ENCODE measurements at regions not wholly inside any gene's neighbourhood (a gene's known extent, or its start where the extent isn't known, plus 50 kb on each side); places are given as distances from the start of the nearest gene placed in this dataset.

- H3K36me3 Mint-ChIP-seq (ENCODE audit: insufficient read depth) = no peaks in the 10 kb centered on the region
- peak overlapping the region in 1 of 2 donors; percentile 60 for H3K4me3 Mint-ChIP-seq
Measured at GRCh38 chr3:72176537-72177041, 391.6 kb upstream of the PROK2 start.

GRCh38 chr3:72175296-72175858 is 390.4 kb upstream of the PROK2 start:
- DNase-seq (no peak), ATAC-seq (replicated peaks) (no peak)
- Mint-ChIP-seq H3K4me3 (no peak overlapping the region), H3K4me1 (ENCODE audit: low read depth in 2 of 2) (peaks cover 0 to 3% of the 10 kb centered on the region in 2 donors), H3K9me3 (no peaks in the 10 kb centered on the region), H3K36me3 (ENCODE audit: insufficient read depth) (no peaks in the 10 kb centered on the region), H3K27me3 (peaks cover 21 to 85% of the 10 kb centered on the region in 2 donors), H3K27ac (no peak overlapping the region)

More at GRCh38 chr3:72176537-72177041, 391.6 kb upstream of the PROK2 start:
- peaks cover 0 to 3% of the 10 kb centered on the region in 2 donors for H3K4me1 Mint-ChIP-seq (ENCODE audit: low read depth in 2 of 2)
- ATAC-seq (replicated peaks) = peak; percentile 52
- H3K9me3 Mint-ChIP-seq = no peaks in the 10 kb centered on the region
- no peak overlapping the region for H3K27ac Mint-ChIP-seq
- DNase-seq = no peak
- H3K27me3 Mint-ChIP-seq = peaks cover 29 to 82% of the 10 kb centered on the region in 2 donors

GRCh38 chr3:72174890-72175289 is 389.9 kb upstream of the PROK2 start:
- peaks cover 0 to 3% of the 10 kb centered on the region in 2 donors for H3K4me1 Mint-ChIP-seq (ENCODE audit: low read depth in 2 of 2)
- H3K4me3 Mint-ChIP-seq = no peak overlapping the region
- H3K9me3 Mint-ChIP-seq = no peaks in the 10 kb centered on the region
- no peaks in the 10 kb centered on the region for H3K36me3 Mint-ChIP-seq (ENCODE audit: insufficient read depth)
- H3K27me3 Mint-ChIP-seq = peaks cover 21 to 83% of the 10 kb centered on the region in 2 donors
- H3K27ac Mint-ChIP-seq = no peak overlapping the region
- no peak for ATAC-seq (replicated peaks)
- DNase-seq = no peak

GRCh38 chr3:72174040-72174439 is 389.1 kb upstream of the PROK2 start:
- Mint-ChIP-seq H3K4me1 (ENCODE audit: low read depth in 2 of 2) (peaks cover 0 to 3% of the 10 kb centered on the region in 2 donors), H3K36me3 (ENCODE audit: insufficient read depth) (no peaks in the 10 kb centered on the region), H3K27ac (no peak overlapping the region), H3K9me3 (no peaks in the 10 kb centered on the region), H3K27me3 (peaks cover 21 to 75% of the 10 kb centered on the region in 2 donors), H3K4me3 (no peak overlapping the region)
- DNase-seq = no peak
- no peak for ATAC-seq (replicated peaks)

GRCh38 chr3:72171946-72172345 is 387.0 kb upstream of the PROK2 start:
- no peak overlapping the region for H3K4me3 Mint-ChIP-seq
- no peaks in the 10 kb centered on the region for H3K36me3 Mint-ChIP-seq (ENCODE audit: insufficient read depth)
- no peak overlapping the region for H3K27ac Mint-ChIP-seq
- H3K4me1 Mint-ChIP-seq (ENCODE audit: low read depth in 2 of 2) = peaks cover 0 to 3% of the 10 kb centered on the region in 2 donors
- H3K27me3 Mint-ChIP-seq = peaks cover 18 to 70% of the 10 kb centered on the region in 2 donors
- H3K9me3 Mint-ChIP-seq = no peaks in the 10 kb centered on the region
- no peak for ATAC-seq (replicated peaks)
- DNase-seq = no peak

- DNase-seq = no peak
- Mint-ChIP-seq H3K4me3 (no peak overlapping the region), H3K27ac (no peak overlapping the region)
Measured at GRCh38 chr3:72171463-72171881, 386.5 kb upstream of the PROK2 start.

GRCh38 chr3:72169561-72170472 is 384.9 kb upstream of the PROK2 start:
- no peak overlapping the region for H3K27ac Mint-ChIP-seq
- no peaks in the 10 kb centered on the region for H3K4me1 Mint-ChIP-seq (ENCODE audit: low read depth in 2 of 2)
- ATAC-seq (replicated peaks) = no peak

More at GRCh38 chr3:72171463-72171881, 386.5 kb upstream of the PROK2 start:
- ATAC-seq (replicated peaks) = no peak
- Mint-ChIP-seq H3K4me1 (ENCODE audit: low read depth in 2 of 2) (no peaks in the 10 kb centered on the region), H3K36me3 (ENCODE audit: insufficient read depth) (no peaks in the 10 kb centered on the region), H3K9me3 (no peaks in the 10 kb centered on the region), H3K27me3 (peaks cover 14 to 65% of the 10 kb centered on the region in 2 donors)

GRCh38 chr3:72169120-72169519 is 384.2 kb upstream of the PROK2 start:
- no peak for DNase-seq
- Mint-ChIP-seq H3K4me3 (no peak overlapping the region), H3K9me3 (no peaks in the 10 kb centered on the region), H3K36me3 (ENCODE audit: insufficient read depth) (no peaks in the 10 kb centered on the region), H3K4me1 (ENCODE audit: low read depth in 2 of 2) (no peaks in the 10 kb centered on the region), H3K27ac (no peak overlapping the region), H3K27me3 (peaks cover 0 to 42% of the 10 kb centered on the region in 2 donors)
- ATAC-seq (replicated peaks) = no peak

More at GRCh38 chr3:72169561-72170472, 384.9 kb upstream of the PROK2 start:
- Mint-ChIP-seq H3K36me3 (ENCODE audit: insufficient read depth) (no peaks in the 10 kb centered on the region), H3K27me3 (peaks cover 0 to 49% of the 10 kb centered on the region in 2 donors), H3K4me3 (no peak overlapping the region), H3K9me3 (no peaks in the 10 kb centered on the region)
- no peak for DNase-seq

GRCh38 chr3:72165808-72166207 is 380.9 kb upstream of the PROK2 start:
- Mint-ChIP-seq H3K4me3 (no peak overlapping the region), H3K9me3 (no peaks in the 10 kb centered on the region), H3K4me1 (ENCODE audit: low read depth in 2 of 2) (no peaks in the 10 kb centered on the region), H3K27ac (no peak overlapping the region), H3K27me3 (peaks cover 5 to 34% of the 10 kb centered on the region in 2 donors), H3K36me3 (ENCODE audit: insufficient read depth) (no peaks in the 10 kb centered on the region)
- DNase-seq (no peak), ATAC-seq (replicated peaks) (no peak)

GRCh38 chr3:72165317-72165716 is 380.4 kb upstream of the PROK2 start:
- Mint-ChIP-seq H3K27ac (no peak overlapping the region), H3K36me3 (ENCODE audit: insufficient read depth) (no peaks in the 10 kb centered on the region), H3K27me3 (peaks cover 5 to 39% of the 10 kb centered on the region in 2 donors), H3K4me1 (ENCODE audit: low read depth in 2 of 2) (no peaks in the 10 kb centered on the region), H3K4me3 (no peak overlapping the region), H3K9me3 (no peaks in the 10 kb centered on the region)
- no peak for ATAC-seq (replicated peaks)
- DNase-seq = no peak

- H3K4me3 Mint-ChIP-seq = no peak overlapping the region
- ATAC-seq (replicated peaks) = no peak
Measured at GRCh38 chr3:72164635-72164978, 379.7 kb upstream of the PROK2 start.

GRCh38 chr3:72163809-72164634 is 379.1 kb upstream of the PROK2 start:
- H3K4me3 Mint-ChIP-seq = no peak overlapping the region
- no peaks in the 10 kb centered on the region for H3K36me3 Mint-ChIP-seq (ENCODE audit: insufficient read depth)
- H3K27me3 Mint-ChIP-seq = peaks cover 5 to 38% of the 10 kb centered on the region in 2 donors
- H3K9me3 Mint-ChIP-seq = no peaks in the 10 kb centered on the region
- DNase-seq = no peak
- H3K4me1 Mint-ChIP-seq (ENCODE audit: low read depth in 2 of 2) = no peaks in the 10 kb centered on the region
- H3K27ac Mint-ChIP-seq = no peak overlapping the region
- ATAC-seq (replicated peaks) = peak; percentile 66

More at GRCh38 chr3:72164635-72164978, 379.7 kb upstream of the PROK2 start:
- DNase-seq = no peak
- no peaks in the 10 kb centered on the region for H3K4me1 Mint-ChIP-seq (ENCODE audit: low read depth in 2 of 2)
- H3K9me3 Mint-ChIP-seq = no peaks in the 10 kb centered on the region
- H3K36me3 Mint-ChIP-seq (ENCODE audit: insufficient read depth) = no peaks in the 10 kb centered on the region
- H3K27ac Mint-ChIP-seq = no peak overlapping the region
- H3K27me3 Mint-ChIP-seq = peaks cover 5 to 39% of the 10 kb centered on the region in 2 donors

GRCh38 chr3:72162649-72163184 is 377.8 kb upstream of the PROK2 start:
- DNase-seq = no peak
- H3K9me3 Mint-ChIP-seq = no peaks in the 10 kb centered on the region
- H3K4me3 Mint-ChIP-seq = no peak overlapping the region
- no peak for ATAC-seq (replicated peaks)
- H3K27me3 Mint-ChIP-seq = peaks cover 5 to 27% of the 10 kb centered on the region in 2 donors
- H3K4me1 Mint-ChIP-seq (ENCODE audit: low read depth in 2 of 2) = peaks cover 0 to 2% of the 10 kb centered on the region in 2 donors
- no peaks in the 10 kb centered on the region for H3K36me3 Mint-ChIP-seq (ENCODE audit: insufficient read depth)
- no peak overlapping the region for H3K27ac Mint-ChIP-seq

Data from effector memory CD8-positive, alpha-beta T cell (primary cell).